H1 (cell line): ENCODE measurements at regions not wholly inside any gene's neighbourhood (a gene's known extent, or its start where the extent isn't known, plus 50 kb on each side); places are given as distances from the start of the nearest gene placed in this dataset.

Source experiments
- BCL11A ChIP-seq, 2 experiments: IDR thresholded peaks; one replicate each; pipeline ENCODE4 v1.6.1; 2011; ENCODE audit warnings: low read depth in 2 of 2, low read length in 2 of 2, mild to moderate bottlenecking in 2 of 2
- TEAD4 ChIP-seq: IDR thresholded peaks from 2 replicates; pipeline ENCODE4 v1.6.1; 2012; ENCODE audit warnings: low read depth, low read length, inconsistent platforms, mixed read lengths

- TF ChIP-seq TEAD4 (no peak), BCL11A (IDR thresholded peaks at IDR 0.05; ENCODE audit: low read depth in 2 of 2, low read length in 2 of 2) (no peak)
- TF ChIP-seq, all 59 proteins: peak for 0
Observed at GRCh38 chr10:61100887-61101286, 156.9 kb upstream of the RHOBTB1 start (continued).
